HepG2 (cell line): ENCODE measurements at regions not wholly inside any gene's neighbourhood (a gene's known extent, or its start where the extent isn't known, plus 50 kb on each side); places are given as distances from the start of the nearest gene placed in this dataset.

ENCODE experiments used
- ATAC-seq: fragments of 200-7000 bp; cut with Tn5 transposase; 3 replicates; pipeline ENCODE4 v1.9.1; 2020; ENCODE audit warnings: mild to moderate bottlenecking, moderate library complexity
- BruUV-seq: library from RNA; stranded (reverse); fragments of 400-500 nt; replicated peaks from 2 replicates; lab custom pipeline; 2021; lab: Mats Ljungman, UMichigan
- CTCF ChIA-PET: fragments of 300-600 bp; formaldehyde crosslinking; extraction: SDS; loops from one replicate; lab custom pipeline; 2021; ENCODE audit warnings: low total read pairs, inconsistent platforms, low intra/inter-chr PET ratio; lab: Yijun Ruan, JAX
- POLR2A ChIA-PET: fragments of 350-600 bp; sonication (Branson Sonifier 250); formaldehyde crosslinking; loops from one replicate; lab custom pipeline; 2020; ENCODE audit warnings: antibody characterized with exemption, inconsistent platforms; lab: Yijun Ruan, JAX
- DNase-seq: peaks from one replicate; pipeline ENCODE4 v3.0.0-alpha.2; 2015; ENCODE audit warnings: low spot score
- FAIRE-seq: peaks from 3 replicates; lab custom pipeline; 2011; peaks lifted over from hg19 to GRCh38; lab: Jason Lieb, UNC
- H2AFZ ChIP-seq: one replicate; pipeline ENCODE4 v1.6.1; 2011; ENCODE audit warnings: low read length, inconsistent platforms
- H3K27ac ChIP-seq: fragments of 300-600 bp; 3 replicates; pipeline ENCODE4 v1.8.0; 2011; ENCODE audit warnings: mixed run types, mild to moderate bottlenecking, mixed read lengths, low read length, inconsistent platforms; ENCODE audit not compliant: insufficient read depth; ENCODE audit errors: extremely low read length
- H3K27me3 ChIP-seq, 2 experiments: fragments of 200-600 bp in 1 of 2; 2 replicates in 1 of 2; 3 replicates in 1 of 2; pipeline versions ENCODE4 v1.6.0 to v1.8.0; 2011; ENCODE audit warnings: low read length in 2 of 2, mild to moderate bottlenecking in 2 of 2, moderate library complexity in 2 of 2, inconsistent platforms in 1 of 2; ENCODE audit not compliant: insufficient read depth in 2 of 2, control insufficient read depth in 1 of 2
- H3K36me3 ChIP-seq, 2 experiments: fragments of 200-600 bp in 1 of 2; replicated peaks in 1 of 2; 2 replicates in 1 of 2; 3 replicates in 1 of 2; pipeline versions ENCODE4 v1.5.1 to v1.8.0; 2011; ENCODE audit warnings: low read length in 2 of 2, inconsistent platforms in 1 of 2; ENCODE audit not compliant: insufficient read depth in 2 of 2, control insufficient read depth in 1 of 2
- H3K4me1 ChIP-seq: 2 replicates; pipeline ENCODE4 v1.5.1; 2012; ENCODE audit warnings: low read length, inconsistent platforms; ENCODE audit not compliant: insufficient read depth
- H3K4me2 ChIP-seq: 2 replicates; pipeline ENCODE4 v1.6.0; 2011; ENCODE audit warnings: low read depth, low read length, inconsistent platforms
- H3K4me3 ChIP-seq, 3 experiments: fragments of 200-600 bp in 1 of 3; sonication (generic), shearing (Covaris generic) in 1 of 3; replicated peaks in 1 of 3; 2 replicates each; pipeline ENCODE4 v1.5.1; 2011 to 2016; ENCODE audit warnings: low read length in 3 of 3, inconsistent platforms in 2 of 3, low read depth in 2 of 3, mild to moderate bottlenecking in 2 of 3, control low read depth in 1 of 3, mixed read lengths in 1 of 3; ENCODE audit not compliant: insufficient read depth in 1 of 3
- H3K79me2 ChIP-seq: one replicate; pipeline ENCODE4 v1.6.1; 2011; ENCODE audit warnings: low read length, inconsistent platforms; ENCODE audit not compliant: insufficient read depth
- H3K9ac ChIP-seq: 2 replicates; pipeline ENCODE4 v1.6.0; 2011; ENCODE audit warnings: mild to moderate bottlenecking, low read depth, low read length, inconsistent platforms; ENCODE audit not compliant: insufficient read depth
- H3K9me3 ChIP-seq: 2 replicates; pipeline ENCODE4 v1.5.1; 2012; ENCODE audit warnings: mild to moderate bottlenecking, low read length
- H4K20me1 ChIP-seq: 2 replicates; pipeline ENCODE4 v1.6.0; 2011; ENCODE audit warnings: inconsistent platforms, mild to moderate bottlenecking, low read length, moderate library complexity; ENCODE audit not compliant: insufficient read depth
- ETV5 ChIP-seq: IDR thresholded peaks from 2 replicates; pipeline ENCODE4 v1.6.1; 2018; ENCODE audit warnings: missing biosample characterization, missing genetic modification reagents, inconsistent platforms, borderline replicate concordance
- HNRNPH1 ChIP-seq: fragments of 200-400 bp; formaldehyde crosslinking; optimal IDR thresholded peaks from 2 replicates; pipeline ENCODE3; 2017; ENCODE audit warnings: mild to moderate bottlenecking, low read depth, low read length
- MATR3 ChIP-seq: sonication (generic); formaldehyde crosslinking; IDR thresholded peaks from 2 replicates; pipeline ENCODE4 v1.4.0; 2020; ENCODE audit warnings: missing genetic modification reagents
- MXI1 ChIP-seq: IDR thresholded peaks from 3 replicates; pipeline ENCODE4 v1.6.1; 2012; ENCODE audit warnings: low read depth, low read length, inconsistent platforms, borderline replicate concordance
- RORA ChIP-seq: sonication (generic); formaldehyde crosslinking; IDR thresholded peaks from 2 replicates; pipeline ENCODE4 v1.5.0; 2020; ENCODE audit warnings: mild to moderate bottlenecking, missing genetic modification reagents, moderate library complexity
- SNAPC2 ChIP-seq: sonication (generic); formaldehyde crosslinking; IDR thresholded peaks from 2 replicates; pipeline ENCODE4 v1.8.1; 2022; ENCODE audit warnings: mild to moderate bottlenecking, missing genetic modification reagents
- TEAD3 ChIP-seq: optimal IDR thresholded peaks from 2 replicates; pipeline ENCODE3; 2016; ENCODE audit warnings: borderline replicate concordance
- ZBTB20 ChIP-seq: sonication (generic); formaldehyde crosslinking; IDR thresholded peaks from 2 replicates; pipeline ENCODE4 v1.8.1; 2023; ENCODE audit warnings: missing genetic modification reagents, low read depth, mild to moderate bottlenecking, borderline replicate concordance
- ZBTB3 ChIP-seq: sonication (generic); formaldehyde crosslinking; IDR thresholded peaks from 2 replicates; pipeline ENCODE4 v1.4.0; 2020; ENCODE audit warnings: low read depth, mild to moderate bottlenecking, moderate library complexity, missing genetic modification reagents, borderline replicate concordance
- ZNF121 ChIP-seq: sonication (generic); formaldehyde crosslinking; IDR thresholded peaks from 2 replicates; pipeline ENCODE4 v1.5.0; 2020; ENCODE audit warnings: mild to moderate bottlenecking, missing genetic modification reagents
- ZNF17 ChIP-seq: sonication (generic); formaldehyde crosslinking; IDR thresholded peaks from 2 replicates; pipeline ENCODE4 v1.5.0; 2020; ENCODE audit warnings: mild to moderate bottlenecking, missing genetic modification reagents
- ZNF207 ChIP-seq: fragments of 450-650 bp; IDR thresholded peaks from 2 replicates; pipeline ENCODE4 v1.6.1; 2016; ENCODE audit warnings: antibody characterized with exemption, borderline replicate concordance
- ZNF564 ChIP-seq: sonication (generic); formaldehyde crosslinking; IDR thresholded peaks from 2 replicates; pipeline ENCODE4 v1.8.1; 2023; ENCODE audit warnings: mild to moderate bottlenecking, missing genetic modification reagents
- ZNF574 ChIP-seq: sonication (generic); formaldehyde crosslinking; IDR thresholded peaks from 2 replicates; pipeline ENCODE4 v1.4.0; 2020; ENCODE audit warnings: missing genetic modification reagents
- ZNF83 ChIP-seq: sonication (generic); formaldehyde crosslinking; IDR thresholded peaks from 2 replicates; pipeline ENCODE4 v1.4.0; 2020; ENCODE audit warnings: missing genetic modification reagents, mild to moderate bottlenecking, borderline replicate concordance
- WGBS: methylation state at CpG from one replicate; pipeline ENCODE4 v1.1.6; 2017; ENCODE audit warnings: low lambda C conversion rate; 5-methylcytosine and 5-hydroxymethylcytosine counted together
- in situ Hi-C: cut with HindIII; loops from 2 replicates; pipeline ENCODE4 v1.10.0; 2017; ENCODE audit warnings: low pct_unique_long_range_greater_than_20kb; ENCODE audit not compliant: extremely low pct_ligation_motif_present
- intact Hi-C: fragments of 100-400 bp; cut with micrococcal nuclease; formaldehyde crosslinking; loops from one replicate; pipeline ENCODE4 v1.10.0; 2022; ENCODE audit not compliant: unreplicated experiment

- BruUV-seq = no TSS peak
- H3K27ac ChIP-seq = no peak overlapping the region
- no peak for FAIRE-seq
- no peak for DNase-seq
- H3K36me3 ChIP-seq = no peaks in the 10 kb centered on the region
- ChIA-PET CTCF (no interaction called here), POLR2A (no interaction called here)
- no peaks in the 10 kb centered on the region for H4K20me1 ChIP-seq
- no peaks in the 10 kb centered on the region for H3K27me3 ChIP-seq
- H3K79me2 ChIP-seq = no peaks in the 10 kb centered on the region
- H3K4me2 ChIP-seq = no peak overlapping the region
- H3K9ac ChIP-seq = no peak overlapping the region
- in situ Hi-C loops (no loop called here), intact Hi-C loops (no loop called here)
- ATAC-seq = no peak
- H3K4me1 ChIP-seq = no peaks in the 10 kb centered on the region
- TF ChIP-seq MATR3 (CRISPR knock-in tag) = no peak
- no peak for TF ChIP-seq ZNF207
- TF ChIP-seq ZNF83 (CRISPR knock-in tag) = no peak
- TF ChIP-seq ETV5 (CRISPR knock-in tag) = no peak
- TF ChIP-seq TEAD3 = no peak
- no peak for TF ChIP-seq ZNF574 (CRISPR knock-in tag)
- H3K4me3 ChIP-seq = no peak overlapping the region
- H2AFZ ChIP-seq = no peak overlapping the region
- H3K9me3 ChIP-seq = no peaks in the 10 kb centered on the region
- 3% methylated on average over 1 of the region's 1 CpG for WGBS
Observed at GRCh38 chr18:1522249-1522615, 617.6 kb downstream of the ADCYAP1 start.

DNA sequence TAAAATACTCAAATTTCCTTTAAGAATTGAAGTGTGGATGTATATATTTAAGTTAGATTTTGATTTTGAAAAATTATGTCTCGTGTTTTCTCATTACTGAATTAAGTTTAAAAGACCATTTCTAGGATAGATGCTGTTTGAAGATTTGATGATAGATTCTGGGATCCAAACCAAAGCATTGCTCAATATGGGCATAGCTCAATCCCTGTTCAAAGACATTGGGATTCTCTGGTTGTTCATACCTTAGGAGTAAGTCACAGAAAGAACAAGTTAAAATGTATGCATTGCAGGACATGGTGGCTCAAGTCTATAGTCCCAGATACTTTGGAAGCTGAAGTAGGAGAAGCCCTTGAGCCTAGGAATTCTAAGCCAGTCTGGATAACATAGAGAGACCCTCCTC is 622.3 kb downstream of the ADCYAP1 start:
- Histone ChIP-seq H3K9ac (no peak overlapping the region), H4K20me1 (no peaks in the 10 kb centered on the region), H3K4me1 (no peaks in the 10 kb centered on the region), H3K27me3 (no peaks in the 10 kb centered on the region), H2AFZ (no peak overlapping the region), H3K4me3 (no peak overlapping the region), H3K9me3 (no peaks in the 10 kb centered on the region), H3K36me3 (no peaks in the 10 kb centered on the region), H3K79me2 (no peaks in the 10 kb centered on the region), H3K4me2 (no peak overlapping the region), H3K27ac (no peak overlapping the region)
- ChIA-PET CTCF (no interaction called here), POLR2A (no interaction called here)
- FAIRE-seq (no peak), ATAC-seq (no peak), DNase-seq (no peak)
- BruUV-seq = no TSS peak
- in situ Hi-C loops (no loop called here), intact Hi-C loops (no loop called here)
- 3% methylated on average over 1 of the region's 1 CpG for WGBS
- no peak for TF ChIP-seq MXI1
- TF ChIP-seq SNAPC2 (CRISPR knock-in tag) = no peak
- TF ChIP-seq ZNF17 (CRISPR knock-in tag) = no peak
- no peak for TF ChIP-seq RORA (CRISPR knock-in tag)
- no peak for TF ChIP-seq HNRNPH1
- no peak for TF ChIP-seq ZBTB20
- TF ChIP-seq ZNF564 (CRISPR knock-in tag) = no peak
- no peak for TF ChIP-seq ZBTB3 (CRISPR knock-in tag)
- no peak for TF ChIP-seq ZNF121 (CRISPR knock-in tag)
